Esophagus muscularis mucosa (tissue), 3 donors: ENCODE measurements at regions not wholly inside any gene's neighbourhood (a gene's known extent, or its start where the extent isn't known, plus 50 kb on each side); places are given as distances from the start of the nearest gene placed in this dataset.

Experiments
- CTCF ChIP-seq, 3 experiments: fragments of 200-600 bp in 2 of 3; fragments of 450-650 bp in 1 of 3; sonication (generic) in 2 of 3; IDR thresholded peaks; one replicate each; pipeline ENCODE4 v1.5.1; 2017 to 2019; ENCODE audit warnings: antibody characterized with exemption in 3 of 3, mild to moderate bottlenecking in 2 of 3, moderate library complexity in 1 of 3
- POLR2A ChIP-seq: fragments of 450-650 bp; IDR thresholded peaks from one replicate; pipeline ENCODE4 v1.6.1; 2017; ENCODE audit warnings: antibody characterized with exemption, moderate library complexity, mild to moderate bottlenecking, low read depth
- POLR2AphosphoS5 ChIP-seq, 2 donors: sonication (generic); formaldehyde crosslinking; IDR thresholded peaks; one replicate each; pipeline ENCODE4 v1.6.1; 2017; ENCODE audit warnings: antibody characterized with exemption in 2 of 2

GRCh38 chr7:128162666-128163065 is 78.4 kb upstream of the LEP start:
- TF ChIP-seq POLR2A (no peak), CTCF (IDR thresholded peaks at IDR 0.05) (no peak), POLR2AphosphoS5 (IDR thresholded peaks at IDR 0.05) (no peak)
